ENCODE measurements at regions not wholly inside any gene's neighbourhood (a gene's known extent, or its start where the extent isn't known, plus 50 kb on each side); places are given as distances from the start of the nearest gene placed in this dataset.

GRCh38 chr6:135600086-135600702 lies 102.7 kb upstream of the AHI1 start:
- H3K9ac ChIP-seq, result no peak overlapping the region
- H3K27ac ChIP-seq, result no peak overlapping the region
- no peak overlapping the region for H3K4me3 ChIP-seq (IDR thresholded peaks at IDR 0.05; ENCODE audit: insufficient read depth, low read depth, low read length)
- H2AFZ ChIP-seq (ENCODE audit: low read depth), result no peak overlapping the region
- H3K36me3 ChIP-seq (ENCODE audit: insufficient read depth), result peaks cover 4% of the 10 kb centered on the region; the same call in 1 of the 2 replicates
- no peaks in the 10 kb centered on the region for H3K27me3 ChIP-seq (ENCODE audit: insufficient read depth, low read depth)
- H3K4me1 ChIP-seq (ENCODE audit: low read depth, poor library complexity, severe bottlenecking), result no peaks in the 10 kb centered on the region
- H4K20me1 ChIP-seq (ENCODE audit: insufficient read depth), result no peaks in the 10 kb centered on the region
- no peak overlapping the region for H3K4me2 ChIP-seq
- H3K79me2 ChIP-seq (ENCODE audit: insufficient read depth, low read depth), result no peaks in the 10 kb centered on the region
- no peak for TF ChIP-seq CTCF (conservative IDR thresholded peaks at IDR 0.05; ENCODE audit: low read depth, low read length)

GRCh38 chr6:135600931-135601330 lies 103.4 kb upstream of the AHI1 start:
- Histone ChIP-seq H3K27ac (no peak overlapping the region), H3K9ac (no peak overlapping the region), H3K79me2 (ENCODE audit: insufficient read depth, low read depth) (no peaks in the 10 kb centered on the region), H3K4me3 (IDR thresholded peaks at IDR 0.05; ENCODE audit: insufficient read depth, low read depth, low read length) (no peak overlapping the region), H3K36me3 (ENCODE audit: insufficient read depth) (peaks cover 4% of the 10 kb centered on the region; the same call in 1 of the 2 replicates), H2AFZ (ENCODE audit: low read depth) (no peak overlapping the region), H3K4me1 (ENCODE audit: low read depth, poor library complexity, severe bottlenecking) (no peaks in the 10 kb centered on the region), H3K4me2 (no peak overlapping the region), H4K20me1 (ENCODE audit: insufficient read depth) (no peaks in the 10 kb centered on the region), H3K27me3 (ENCODE audit: insufficient read depth, low read depth) (no peaks in the 10 kb centered on the region)
- no peak for TF ChIP-seq CTCF (conservative IDR thresholded peaks at IDR 0.05; ENCODE audit: low read depth, low read length)

GRCh38 chr6:135601857-135602256 lies 104.3 kb upstream of the AHI1 start:
- Histone ChIP-seq H3K4me2 (no peak overlapping the region), H3K9ac (no peak overlapping the region), H3K4me3 (IDR thresholded peaks at IDR 0.05; ENCODE audit: insufficient read depth, low read depth, low read length) (no peak overlapping the region), H3K79me2 (ENCODE audit: insufficient read depth, low read depth) (no peaks in the 10 kb centered on the region), H3K27ac (no peak overlapping the region), H3K36me3 (ENCODE audit: insufficient read depth) (peaks cover 4% of the 10 kb centered on the region; the same call in 1 of the 2 replicates), H3K27me3 (ENCODE audit: insufficient read depth, low read depth) (no peaks in the 10 kb centered on the region), H4K20me1 (ENCODE audit: insufficient read depth) (no peaks in the 10 kb centered on the region), H3K4me1 (ENCODE audit: low read depth, poor library complexity, severe bottlenecking) (no peaks in the 10 kb centered on the region), H2AFZ (ENCODE audit: low read depth) (no peak overlapping the region)
- no peak for TF ChIP-seq CTCF (conservative IDR thresholded peaks at IDR 0.05; ENCODE audit: low read depth, low read length)

GRCh38 chr6:135603249-135603648 lies 105.7 kb upstream of the AHI1 start:
- Histone ChIP-seq H3K9ac (no peak overlapping the region), H3K79me2 (ENCODE audit: insufficient read depth, low read depth) (no peaks in the 10 kb centered on the region), H3K4me2 (no peak overlapping the region), H3K4me3 (IDR thresholded peaks at IDR 0.05; ENCODE audit: insufficient read depth, low read depth, low read length) (no peak overlapping the region), H3K27me3 (ENCODE audit: insufficient read depth, low read depth) (no peaks in the 10 kb centered on the region), H3K4me1 (ENCODE audit: low read depth, poor library complexity, severe bottlenecking) (no peaks in the 10 kb centered on the region), H3K36me3 (ENCODE audit: insufficient read depth) (peaks cover 4% of the 10 kb centered on the region; the same call in 1 of the 2 replicates), H4K20me1 (ENCODE audit: insufficient read depth) (no peaks in the 10 kb centered on the region), H2AFZ (ENCODE audit: low read depth) (no peak overlapping the region), H3K27ac (no peak overlapping the region)
- TF ChIP-seq CTCF (conservative IDR thresholded peaks at IDR 0.05; ENCODE audit: low read depth, low read length), result no peak
